Gastrocnemius medialis (tissue), 4 donors: ENCODE measurements at regions not wholly inside any gene's neighbourhood (a gene's known extent, or its start where the extent isn't known, plus 50 kb on each side); places are given as distances from the start of the nearest gene placed in this dataset.

ENCODE experiments used
- ATAC-seq, 2 donors: fragments of 150-250 bp; one replicate each; pipeline ENCODE4 v1.9.1; 2016
- DNase-seq, 2 donors: peaks; one replicate each; pipeline ENCODE4 v3.0.0-alpha.2; 2019
- H3K27ac ChIP-seq, 4 donors: fragments of 200-600 bp; sonication (generic); 1 replicate in 1 of 4; 2 replicates in 3 of 4; pipeline ENCODE4 v1.5.1; 2016 to 2018; ENCODE audit warnings: mild to moderate bottlenecking in 2 of 4, moderate library complexity in 1 of 4
- H3K27me3 ChIP-seq, 3 donors: fragments of 200-600 bp; sonication (generic) in 2 of 3; 1 replicate in 1 of 3; 2 replicates in 2 of 3; pipeline versions ENCODE4 v1.5.1 to v1.6.0; 2016 to 2019; ENCODE audit warnings: mild to moderate bottlenecking in 1 of 3, moderate library complexity in 1 of 3
- H3K36me3 ChIP-seq, 2 donors: fragments of 200-600 bp; sonication (generic) in 1 of 2; one replicate each; pipeline ENCODE4 v1.5.1; 2017 to 2018
- H3K4me1 ChIP-seq, 2 donors: fragments of 200-600 bp; sonication (generic) in 1 of 2; one replicate each; pipeline ENCODE4 v1.5.1; 2016 to 2017; ENCODE audit warnings: mild to moderate bottlenecking in 2 of 2
- H3K4me3 ChIP-seq, 4 donors: fragments of 200-600 bp; sonication (generic) in 3 of 4; 1 replicate in 1 of 4; 2 replicates in 3 of 4; pipeline ENCODE4 v1.5.1; 2016 to 2019; ENCODE audit warnings: mild to moderate bottlenecking in 2 of 4
- H3K9me3 ChIP-seq, 3 donors: fragments of 200-600 bp; sonication (generic) in 2 of 3; 1 replicate in 1 of 3; 2 replicates in 2 of 3; pipeline ENCODE4 v1.5.1; 2016 to 2019
- CTCF ChIP-seq, 5 experiments: fragments of 450-650 bp in 3 of 5; fragments of 200-600 bp in 2 of 5; sonication (generic) in 2 of 5; IDR thresholded peaks in 4 of 5; conservative IDR thresholded peaks in 1 of 5; 1 replicate in 4 of 5; 2 replicates in 1 of 5; pipeline ENCODE4 v1.5.1; 2016 to 2019; ENCODE audit warnings: antibody characterized with exemption in 5 of 5, mild to moderate bottlenecking in 3 of 5, moderate library complexity in 3 of 5
- POLR2A ChIP-seq, 2 donors: fragments of 450-650 bp; IDR thresholded peaks; one replicate each; pipeline ENCODE4 v1.6.1; 2017; ENCODE audit warnings: antibody characterized with exemption in 2 of 2, mild to moderate bottlenecking in 2 of 2, moderate library complexity in 2 of 2
- in situ Hi-C, 4 donors: fragments of 200-750 bp; cut with MboI; loops; one replicate each; pipeline versions ENCODE4 v1.15.0 to v1.8.0; 2017; ENCODE audit warnings: low sequenced_read_pairs in 4 of 4
- intact Hi-C: fragments of 100-400 bp; cut with DNase I; formaldehyde crosslinking; loops from one replicate; pipeline ENCODE4 v1.15.1; 2023; ENCODE audit warnings: low total_unique reads

DNA sequence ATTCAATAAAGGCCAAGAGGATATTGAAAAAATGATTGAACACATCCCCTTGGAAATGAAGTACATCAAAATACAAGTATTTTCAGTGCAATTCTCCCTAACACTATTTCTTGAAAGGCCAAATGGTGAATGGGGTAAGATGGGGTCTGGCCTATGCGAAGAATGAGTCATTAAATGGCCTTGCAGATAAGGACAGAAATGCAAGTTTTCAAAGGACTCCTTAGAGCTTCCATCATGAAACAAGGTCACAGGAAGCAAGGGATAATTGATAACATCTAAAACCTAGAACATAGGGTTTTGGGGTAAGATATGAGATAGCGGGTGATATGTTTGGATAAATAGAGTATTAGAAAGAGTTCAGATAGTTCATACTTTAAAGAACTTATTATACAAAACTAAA lies 109.3 kb upstream of the ABCB5 start:
- H3K36me3 ChIP-seq, result no peaks in the 10 kb centered on the region

GRCh38 chr7:20507157-20507556 lies 108.3 kb upstream of the ABCB5 start:
- TF ChIP-seq POLR2A (IDR thresholded peaks at IDR 0.05) (no peak), CTCF (IDR thresholded peaks at IDR 0.05 in 4 of 5, conservative IDR thresholded peaks at IDR 0.05 in 1 of 5) (no peak)
- no peak overlapping the region for H3K4me3 ChIP-seq
- in situ Hi-C loops, result no loop called here
- H3K4me1 ChIP-seq, result no peaks in the 10 kb centered on the region
- DNase-seq (no peak), ATAC-seq (no peak)
- intact Hi-C loops, result no loop called here
- H3K27me3 ChIP-seq, result no peaks in the 10 kb centered on the region
- H3K27ac ChIP-seq, result no peak overlapping the region
- no peaks in the 10 kb centered on the region for H3K9me3 ChIP-seq
- H3K36me3 ChIP-seq, result no peaks in the 10 kb centered on the region

More for the DNA sequence above, 109.3 kb upstream of the ABCB5 start:
- no peak overlapping the region for H3K27ac ChIP-seq
- no peak overlapping the region for H3K4me3 ChIP-seq
- H3K9me3 ChIP-seq, result no peaks in the 10 kb centered on the region
- intact Hi-C loops (no loop called here), in situ Hi-C loops (no loop called here)
- ATAC-seq, result no peak
- no peaks in the 10 kb centered on the region for H3K4me1 ChIP-seq
- no peak for DNase-seq
- TF ChIP-seq POLR2A (IDR thresholded peaks at IDR 0.05) (no peak), CTCF (IDR thresholded peaks at IDR 0.05 in 4 of 5, conservative IDR thresholded peaks at IDR 0.05 in 1 of 5) (no peak)
- H3K27me3 ChIP-seq, result no peaks in the 10 kb centered on the region

- Histone ChIP-seq H3K36me3 (no peaks in the 10 kb centered on the region), H3K27ac (no peak overlapping the region), H3K4me1 (no peaks in the 10 kb centered on the region), H3K27me3 (no peaks in the 10 kb centered on the region), H3K4me3 (no peak overlapping the region), H3K9me3 (no peaks in the 10 kb centered on the region)
- no peak for TF ChIP-seq CTCF (IDR thresholded peaks at IDR 0.05 in 4 of 5, conservative IDR thresholded peaks at IDR 0.05 in 1 of 5)
- no peak for TF ChIP-seq POLR2A (IDR thresholded peaks at IDR 0.05)
- in situ Hi-C loops, result no loop called here
- DNase-seq, result no peak
- intact Hi-C loops, result no loop called here
- ATAC-seq, result no peak
Observed at GRCh38 chr7:20508109-20508508, 107.4 kb upstream of the ABCB5 start.

- intact Hi-C loops, result no loop called here
- ATAC-seq, result no peak
- in situ Hi-C loops, result no loop called here
- no peaks in the 10 kb centered on the region for H3K27me3 ChIP-seq
- TF ChIP-seq POLR2A (IDR thresholded peaks at IDR 0.05), result no peak
- TF ChIP-seq CTCF (IDR thresholded peaks at IDR 0.05 in 4 of 5, conservative IDR thresholded peaks at IDR 0.05 in 1 of 5), result no peak
- no peaks in the 10 kb centered on the region for H3K36me3 ChIP-seq
- DNase-seq, result no peak
- no peaks in the 10 kb centered on the region for H3K9me3 ChIP-seq
- H3K27ac ChIP-seq, result no peak overlapping the region
- no peak overlapping the region for H3K4me3 ChIP-seq
- H3K4me1 ChIP-seq, result no peaks in the 10 kb centered on the region
Observed at GRCh38 chr7:20509892-20510572, 105.4 kb upstream of the ABCB5 start.

- no peak overlapping the region for H3K4me3 ChIP-seq
- H3K27me3 ChIP-seq, result no peaks in the 10 kb centered on the region
- in situ Hi-C loops (no loop called here), intact Hi-C loops (no loop called here)
- H3K4me1 ChIP-seq, result no peaks in the 10 kb centered on the region
- TF ChIP-seq CTCF (IDR thresholded peaks at IDR 0.05 in 4 of 5, conservative IDR thresholded peaks at IDR 0.05 in 1 of 5) (no peak), POLR2A (IDR thresholded peaks at IDR 0.05) (no peak)
- DNase-seq (no peak), ATAC-seq (no peak)
- no peaks in the 10 kb centered on the region for H3K9me3 ChIP-seq
- H3K27ac ChIP-seq, result no peak overlapping the region
- H3K36me3 ChIP-seq, result no peaks in the 10 kb centered on the region
Observed at GRCh38 chr7:20510573-20510900, 104.9 kb upstream of the ABCB5 start.
